ENCODE measurements at regions not wholly inside any gene's neighbourhood (a gene's known extent, or its start where the extent isn't known, plus 50 kb on each side); places are given as distances from the start of the nearest gene placed in this dataset.

GRCh38 chr2:74736589-74736988 is 82.5 kb downstream of the SEMA4F start:
- H3K4me3 ChIP-seq (ENCODE audit: low read depth in 2 of 2, low read length in 2 of 2) = no peak overlapping the region
- peaks cover 10% of the 10 kb centered on the region; the same call in 1 of the 2 replicates for H3K9me3 ChIP-seq (ENCODE audit: control insufficient read depth, insufficient read depth, low read depth, low read length)
- no peak overlapping the region for H3K27ac ChIP-seq (ENCODE audit: low read length)
- TF ChIP-seq POLR2AphosphoS5 (IDR thresholded peaks at IDR 0.05; ENCODE audit: low read depth, low read length) = no peak
- ATAC-seq = no peak
- no peaks in the 10 kb centered on the region for H3K27me3 ChIP-seq (ENCODE audit: control insufficient read depth, insufficient read depth, low read length)
- no peaks in the 10 kb centered on the region for H3K36me3 ChIP-seq (ENCODE audit: control insufficient read depth, insufficient read depth, low read length)
- no TSS peak for BruUV-seq (replicated peaks)
- H3K4me1 ChIP-seq (ENCODE audit: control insufficient read depth, insufficient read depth, low read length) = 0 out of 2 replicates have a peak, but pooled peaks cover 3% of the 10 kb centered on the region
- DNase-seq (ENCODE audit: low read depth, low spot score) = no peak
- ChIA-PET POLR2A (interaction anchor here (0.6 kb wide), 1 partner anchor 265 kb away, joined by 9 read pairs; no protein-coding TSS in a partner anchor), CTCF (no interaction called here)
- in situ Hi-C loops (cut with HindIII; ENCODE audit: low pct_unique_long_range_greater_than_20kb, low sequenced_read_pairs) = no loop called here
- intact Hi-C loops (cut with micrococcal nuclease; ENCODE audit: unreplicated experiment) = no loop called here

- Histone ChIP-seq H3K36me3 (ENCODE audit: control insufficient read depth, insufficient read depth, low read length) (no peaks in the 10 kb centered on the region), H3K27ac (ENCODE audit: low read length) (no peak overlapping the region), H3K4me3 (ENCODE audit: low read depth in 2 of 2, low read length in 2 of 2) (no peak overlapping the region), H3K4me1 (ENCODE audit: control insufficient read depth, insufficient read depth, low read length) (0 out of 2 replicates have a peak, but pooled peaks cover 3% of the 10 kb centered on the region), H3K9me3 (ENCODE audit: control insufficient read depth, insufficient read depth, low read depth, low read length) (peaks cover 10% of the 10 kb centered on the region; the same call in 1 of the 2 replicates), H3K27me3 (ENCODE audit: control insufficient read depth, insufficient read depth, low read length) (no peaks in the 10 kb centered on the region)
- POLR2A ChIA-PET = no interaction called here
- CTCF ChIA-PET = no interaction called here
- no TSS peak for BruUV-seq (replicated peaks)
- intact Hi-C loops (cut with micrococcal nuclease; ENCODE audit: unreplicated experiment) = no loop called here
- in situ Hi-C loops (cut with HindIII; ENCODE audit: low pct_unique_long_range_greater_than_20kb, low sequenced_read_pairs) = no loop called here
- TF ChIP-seq POLR2AphosphoS5 (IDR thresholded peaks at IDR 0.05; ENCODE audit: low read depth, low read length) (no peak), TCF7L2 (IDR thresholded peaks at IDR 0.05; ENCODE audit: low read depth, low read length) (no peak), CTCF (IDR thresholded peaks at IDR 0.05) (no peak), SIN3A (IDR thresholded peaks at IDR 0.05; ENCODE audit: borderline replicate concordance, insufficient read depth, low read depth, low read length) (no peak)
- ATAC-seq (no peak), DNase-seq (ENCODE audit: low read depth, low spot score) (no peak)
These were observed 84.5 kb downstream of the SEMA4F start for GRCh38 chr2:74738586-74738985.

GRCh38 chr2:74739129-74739528 is 85.1 kb downstream of the SEMA4F start:
- ChIA-PET CTCF (no interaction called here), POLR2A (no interaction called here)
- H3K9me3 ChIP-seq (ENCODE audit: control insufficient read depth, insufficient read depth, low read depth, low read length) = peaks cover 10% of the 10 kb centered on the region; the same call in 1 of the 2 replicates
- ATAC-seq = no peak
- no peak overlapping the region for H3K4me3 ChIP-seq (ENCODE audit: low read depth in 2 of 2, low read length in 2 of 2)
- no peaks in the 10 kb centered on the region for H3K36me3 ChIP-seq (ENCODE audit: control insufficient read depth, insufficient read depth, low read length)
- no peak for DNase-seq (ENCODE audit: low read depth, low spot score)
- BruUV-seq (replicated peaks) = no TSS peak
- TF ChIP-seq CTCF (IDR thresholded peaks at IDR 0.05) = no peak
- TF ChIP-seq REST (IDR thresholded peaks at IDR 0.05; ENCODE audit: insufficient read depth in 1 of 2, low read depth in 2 of 2, low read length in 1 of 2) = no peak
- no peak for TF ChIP-seq SIN3A (IDR thresholded peaks at IDR 0.05; ENCODE audit: borderline replicate concordance, insufficient read depth, low read depth, low read length)
- no peak for TF ChIP-seq POLR2AphosphoS5 (IDR thresholded peaks at IDR 0.05; ENCODE audit: low read depth, low read length)
- TF ChIP-seq TCF7L2 (IDR thresholded peaks at IDR 0.05; ENCODE audit: low read depth, low read length) = no peak
- no peak overlapping the region for H3K27ac ChIP-seq (ENCODE audit: low read length)
- H3K4me1 ChIP-seq (ENCODE audit: control insufficient read depth, insufficient read depth, low read length) = 0 out of 2 replicates have a peak, but pooled peaks cover 3% of the 10 kb centered on the region
- intact Hi-C loops (cut with micrococcal nuclease; ENCODE audit: unreplicated experiment) (no loop called here), in situ Hi-C loops (cut with HindIII; ENCODE audit: low pct_unique_long_range_greater_than_20kb, low sequenced_read_pairs) (no loop called here)
- H3K27me3 ChIP-seq (ENCODE audit: control insufficient read depth, insufficient read depth, low read length) = no peaks in the 10 kb centered on the region
